ENCODE measurements at regions not wholly inside any gene's neighbourhood (a gene's known extent, or its start where the extent isn't known, plus 50 kb on each side); places are given as distances from the start of the nearest gene placed in this dataset.
"Not testable (repeated sequence)": the region's sequence is repeated elsewhere in the genome, so short reads cannot be mapped to it uniquely, and the experiment has no call there.

GRCh38 chr7:45269192-45269591 is 111.6 kb downstream of the RAMP3 start:
- no peak for DNase-seq

- DNase-seq: no peak
Measured at GRCh38 chr7:45278763-45279398, 121.3 kb downstream of the RAMP3 start.

- DNase-seq: not testable (repeated sequence)
Measured at GRCh38 chr7:45289611-45290010, 132.0 kb downstream of the RAMP3 start.

- no peak for DNase-seq
Measured at GRCh38 chr7:45290880-45291279, 133.3 kb downstream of the RAMP3 start.

- peak; percentile 32 for DNase-seq
Measured at GRCh38 chr7:45292481-45292880, 134.9 kb downstream of the RAMP3 start.

- no peak for DNase-seq
Measured at GRCh38 chr7:45293295-45293942, 135.8 kb downstream of the RAMP3 start.

- DNase-seq: no peak
Measured at GRCh38 chr7:45294559-45294958, 137.0 kb downstream of the RAMP3 start.

GRCh38 chr7:45295222-45295621 is 137.6 kb downstream of the RAMP3 start:
- peak; percentile 43 for DNase-seq

- DNase-seq: no peak
Measured at GRCh38 chr7:45296748-45297147, 139.2 kb downstream of the RAMP3 start.

GRCh38 chr7:45306752-45307305 is 149.2 kb downstream of the RAMP3 start:
- DNase-seq: no peak

- no peak for DNase-seq
Measured at GRCh38 chr7:45311597-45311996, 154.0 kb downstream of the RAMP3 start.

- DNase-seq: not testable (repeated sequence)
Measured at GRCh38 chr7:45315512-45315911, 157.9 kb downstream of the RAMP3 start.

GRCh38 chr7:45324683-45325237 is 167.2 kb downstream of the RAMP3 start:
- DNase-seq: no peak

- DNase-seq: no peak
Measured at GRCh38 chr7:45325378-45325777, 167.8 kb downstream of the RAMP3 start.

- DNase-seq: peak; percentile 50
Measured at GRCh38 chr7:45328403-45328981, 170.9 kb downstream of the RAMP3 start.

- DNase-seq: no peak
Measured at GRCh38 chr7:45331563-45331962, 174.0 kb downstream of the RAMP3 start.

GRCh38 chr7:45335024-45335423 is 177.4 kb downstream of the RAMP3 start:
- not testable (repeated sequence) for DNase-seq

GRCh38 chr7:45342236-45342635 is 184.6 kb downstream of the RAMP3 start:
- DNase-seq: no peak

- DNase-seq: no peak
Measured at GRCh38 chr7:45343746-45344145, 186.2 kb downstream of the RAMP3 start.

- DNase-seq: peak; percentile 33
Measured at GRCh38 chr7:45347804-45348203, 190.2 kb downstream of the RAMP3 start.

- DNase-seq: no peak
Measured at GRCh38 chr7:45349090-45349489, 191.5 kb downstream of the RAMP3 start.

GRCh38 chr7:45350896-45351295 is 193.3 kb downstream of the RAMP3 start:
- no peak for DNase-seq

GRCh38 chr7:45358287-45358686 is 200.7 kb downstream of the RAMP3 start:
- DNase-seq: no peak

GRCh38 chr7:45359250-45359649 is 201.7 kb downstream of the RAMP3 start:
- DNase-seq: no peak

Data from eye (tissue), 1 donor.